H1 (cell line): ENCODE measurements at regions not wholly inside any gene's neighbourhood (a gene's known extent, or its start where the extent isn't known, plus 50 kb on each side); places are given as distances from the start of the nearest gene placed in this dataset.

Experiments
- CTCF ChIA-PET: fragments of 300-600 bp; sonication (Branson Sonifier 250); formaldehyde crosslinking; loops from one replicate; lab custom pipeline; 2021; ENCODE audit not compliant: partially characterized antibody; lab: Charles Lee
- POLR2A ChIA-PET: fragments of 300-600 bp; sonication (Branson Sonifier 250); formaldehyde crosslinking; loops from one replicate; lab custom pipeline; 2021; ENCODE audit warnings: inconsistent platforms; ENCODE audit not compliant: partially characterized antibody; lab: Charles Lee
- DNase-seq, 2 experiments: peaks; one replicate each; pipeline versions ENCODE4 v3.0.0 to v3.0.0-alpha.2; 2010 to 2022; ENCODE audit warnings: low spot score in 2 of 2, low read depth in 1 of 2, mixed read lengths in 1 of 2
- FAIRE-seq: peaks from 2 replicates; lab custom pipeline; 2011; peaks lifted over from hg19 to GRCh38; lab: Jason Lieb, UNC
- H2AFZ ChIP-seq: 2 replicates; pipeline ENCODE4 v1.8.1; 2012; ENCODE audit warnings: low read length, inconsistent platforms
- H2AK5ac ChIP-seq: 2 replicates; pipeline ENCODE4 v1.6.1; 2013; ENCODE audit warnings: low read depth, low read length
- H2BK120ac ChIP-seq: replicated peaks from 2 replicates; pipeline ENCODE3; 2013; ENCODE audit warnings: low read depth, low read length, inconsistent platforms
- H2BK12ac ChIP-seq: 2 replicates; pipeline ENCODE4 v1.6.1; 2013; ENCODE audit warnings: low read depth, low read length
- H2BK15ac ChIP-seq: 2 replicates; pipeline ENCODE4 v1.6.1; 2013; ENCODE audit warnings: low read length
- H2BK20ac ChIP-seq: 2 replicates; pipeline ENCODE4 v1.6.1; 2013; ENCODE audit warnings: low read length
- H2BK5ac ChIP-seq: 2 replicates; pipeline ENCODE4 v1.6.1; 2013; ENCODE audit warnings: low read depth, low read length
- H3K14ac ChIP-seq: 2 replicates; pipeline ENCODE4 v1.6.1; 2013; ENCODE audit warnings: inconsistent platforms; ENCODE audit not compliant: insufficient read length
- H3K18ac ChIP-seq: 2 replicates; pipeline ENCODE4 v1.6.1; 2013; ENCODE audit warnings: low read length; ENCODE audit errors: extremely low read depth
- H3K23ac ChIP-seq: 2 replicates; pipeline ENCODE4 v1.6.1; 2013; ENCODE audit warnings: inconsistent platforms; ENCODE audit not compliant: insufficient read length
- H3K23me2 ChIP-seq: 2 replicates; pipeline ENCODE4 v1.6.1; 2013; ENCODE audit warnings: low read depth, low read length
- H3K27ac ChIP-seq: 2 replicates; pipeline ENCODE4 v1.6.1; 2011; ENCODE audit warnings: low read depth, low read length, inconsistent platforms
- H3K27me3 ChIP-seq, 4 experiments: replicated peaks in 1 of 4; 1 replicate in 1 of 4; 2 replicates in 3 of 4; pipeline versions ENCODE4 v1.6.1 to v1.8.1; 2011 to 2013; ENCODE audit warnings: low read length in 3 of 4, mild to moderate bottlenecking in 3 of 4, inconsistent platforms in 2 of 4, mixed read lengths in 2 of 4, moderate library complexity in 1 of 4; ENCODE audit not compliant: control insufficient read depth in 3 of 4, insufficient read depth in 3 of 4; ENCODE audit errors: extremely low read depth in 1 of 4
- H3K36me3 ChIP-seq, 4 experiments: 2 replicates each; pipeline versions ENCODE4 v1.6.1 to v1.8.1; 2011 to 2013; ENCODE audit warnings: mild to moderate bottlenecking in 4 of 4, low read length in 3 of 4, moderate library complexity in 2 of 4, control low read depth in 1 of 4, inconsistent platforms in 1 of 4; ENCODE audit not compliant: insufficient read depth in 4 of 4, control insufficient read depth in 2 of 4
- H3K4ac ChIP-seq: replicated peaks from 2 replicates; pipeline ENCODE3; 2013; ENCODE audit warnings: low read length, low read depth, mixed read lengths, inconsistent platforms; ENCODE audit not compliant: insufficient read length
- H3K4me1 ChIP-seq, 4 experiments: replicated peaks in 1 of 4; 1 replicate in 1 of 4; 2 replicates in 3 of 4; pipeline versions ENCODE4 v1.6.1 to v1.8.1; 2011 to 2013; ENCODE audit warnings: low read length in 3 of 4, inconsistent platforms in 2 of 4, mixed read lengths in 1 of 4; ENCODE audit not compliant: insufficient read depth in 4 of 4, control insufficient read depth in 3 of 4
- H3K4me2 ChIP-seq, 2 experiments: 2 replicates each; pipeline versions ENCODE4 v1.6.1 to v1.8.1; 2011 to 2013; ENCODE audit warnings: low read depth in 2 of 2, low read length in 2 of 2, control low read depth in 1 of 2, inconsistent platforms in 1 of 2, mild to moderate bottlenecking in 1 of 2; ENCODE audit not compliant: insufficient read depth in 1 of 2
- H3K4me3 ChIP-seq, 4 experiments: fragments of 200-600, 300-600 bp in 1 of 4; sonication (generic), shearing (Covaris generic), sonication (Bioruptor Twin) in 1 of 4; 2 replicates each; pipeline versions ENCODE4 v1.5.1 to v1.8.1; 2011 to 2016; ENCODE audit warnings: low read length in 4 of 4, low read depth in 3 of 4, control low read depth in 2 of 4, inconsistent platforms in 2 of 4, mild to moderate bottlenecking in 2 of 4, mixed read lengths in 1 of 4, moderate library complexity in 1 of 4; ENCODE audit not compliant: insufficient read depth in 2 of 4; ENCODE audit errors: extremely low read depth in 1 of 4
- H3K56ac ChIP-seq: replicated peaks from 2 replicates; pipeline ENCODE3; 2013; ENCODE audit warnings: low read depth, mild to moderate bottlenecking, mixed read lengths, low read length, inconsistent platforms; ENCODE audit not compliant: insufficient read length
- H3K79me1 ChIP-seq: 2 replicates; pipeline ENCODE4 v1.6.1; 2013; ENCODE audit warnings: low read depth, low read length, control low read depth
- H3K79me2 ChIP-seq, 2 experiments: 2 replicates each; pipeline versions ENCODE4 v1.6.1 to v1.8.1; 2012 to 2013; ENCODE audit warnings: low read length in 2 of 2, mild to moderate bottlenecking in 2 of 2, inconsistent platforms in 1 of 2; ENCODE audit not compliant: insufficient read depth in 2 of 2, control insufficient read depth in 1 of 2
- H3K9ac ChIP-seq, 4 experiments: replicated peaks in 1 of 4; 1 replicate in 1 of 4; 2 replicates in 3 of 4; pipeline versions ENCODE4 v1.6.1 to v1.8.1; 2011 to 2013; ENCODE audit warnings: low read depth in 3 of 4, low read length in 3 of 4, control low read depth in 2 of 4, mild to moderate bottlenecking in 2 of 4, moderate library complexity in 2 of 4, inconsistent platforms in 1 of 4; ENCODE audit errors: extremely low read depth in 1 of 4
- H3K9me3 ChIP-seq, 2 experiments: 2 replicates each; pipeline versions ENCODE4 v1.6.1 to v1.8.1; 2012 to 2013; ENCODE audit warnings: mild to moderate bottlenecking in 2 of 2, moderate library complexity in 2 of 2, control low read depth in 1 of 2, inconsistent platforms in 1 of 2, low read depth in 1 of 2, low read length in 1 of 2, mixed read lengths in 1 of 2; ENCODE audit not compliant: insufficient read depth in 2 of 2
- H4K20me1 ChIP-seq, 2 experiments: replicated peaks in 1 of 2; 2 replicates each; pipeline versions ENCODE3 to v1.8.1; 2011 to 2013; ENCODE audit warnings: inconsistent platforms in 2 of 2, low read length in 2 of 2, mild to moderate bottlenecking in 1 of 2; ENCODE audit not compliant: insufficient read depth in 2 of 2, control insufficient read depth in 1 of 2
- H4K5ac ChIP-seq: 2 replicates; pipeline ENCODE4 v1.6.1; 2013; ENCODE audit warnings: low read length, low read depth, mixed read lengths, inconsistent platforms; ENCODE audit not compliant: insufficient read length
- H4K8ac ChIP-seq: 2 replicates; pipeline ENCODE4 v1.8.0; 2013; ENCODE audit warnings: mild to moderate bottlenecking, moderate library complexity, low read length, inconsistent platforms; ENCODE audit not compliant: insufficient read depth; ENCODE audit errors: extremely low read depth
- H4K91ac ChIP-seq: replicated peaks from 2 replicates; pipeline ENCODE3; 2013; ENCODE audit warnings: low read length, mixed read lengths, inconsistent platforms; ENCODE audit not compliant: insufficient read length
- EGR1 ChIP-seq: IDR thresholded peaks from 2 replicates; pipeline ENCODE4 v1.6.1; 2011; ENCODE audit warnings: low read depth, low read length, borderline replicate concordance
- GTF2F1 ChIP-seq: IDR thresholded peaks from 2 replicates; pipeline ENCODE4 v1.6.1; 2012; ENCODE audit warnings: low read depth, low read length, improper control_type of control experiment, borderline replicate concordance
- POLR2A ChIP-seq, 2 experiments: IDR thresholded peaks; 1 replicate in 1 of 2; 2 replicates in 1 of 2; pipeline ENCODE4 v1.6.1; 2011; ENCODE audit warnings: low read depth in 2 of 2, low read length in 2 of 2, mild to moderate bottlenecking in 2 of 2; ENCODE audit errors: control extremely low read depth in 1 of 2
- RAD21 ChIP-seq, 2 experiments: IDR thresholded peaks in 1 of 2; conservative IDR thresholded peaks in 1 of 2; 2 replicates each; pipeline ENCODE4 v1.6.1; 2011; ENCODE audit warnings: low read depth in 2 of 2, low read length in 2 of 2, improper control_type of control experiment in 1 of 2, inconsistent platforms in 1 of 2, mild to moderate bottlenecking in 1 of 2, moderate library complexity in 1 of 2
- TCF12 ChIP-seq: IDR thresholded peaks from 2 replicates; pipeline ENCODE4 v1.6.1; 2011; ENCODE audit warnings: low read depth, mild to moderate bottlenecking, low read length
- WGBS, 2 experiments: shearing (Covaris generic) in 1 of 2; methylation state at CpG; one replicate each; pipeline versions ENCODE4 v1.1.6 to v1.1.7; 2013 to 2015; ENCODE audit warnings: low lambda C conversion rate in 2 of 2, mixed read lengths in 2 of 2, inconsistent platforms in 1 of 2, low coverage in 1 of 2, missing lambda C conversion rate in 1 of 2; ENCODE audit not compliant: insufficient replicate concordance in 2 of 2, insufficient coverage in 1 of 2, insufficient read length in 1 of 2; ENCODE audit errors: extremely low coverage in 1 of 2, missing lambda C conversion rate in 1 of 2; 5-methylcytosine and 5-hydroxymethylcytosine counted together
- TF ChIP-seq, protein P1 (sequence below), 3 experiments: IDR thresholded peaks; 1 replicate in 2 of 3; 2 replicates in 1 of 3; pipeline versions ENCODE4 v1.5.1 to v1.6.1; 2011; ENCODE audit warnings: low read length in 3 of 3, mild to moderate bottlenecking in 3 of 3, inconsistent platforms in 2 of 3, low read depth in 1 of 3, moderate library complexity in 1 of 3; ENCODE audit not compliant: insufficient read depth in 1 of 3; ENCODE audit errors: control extremely low read depth in 1 of 3

DNA sequence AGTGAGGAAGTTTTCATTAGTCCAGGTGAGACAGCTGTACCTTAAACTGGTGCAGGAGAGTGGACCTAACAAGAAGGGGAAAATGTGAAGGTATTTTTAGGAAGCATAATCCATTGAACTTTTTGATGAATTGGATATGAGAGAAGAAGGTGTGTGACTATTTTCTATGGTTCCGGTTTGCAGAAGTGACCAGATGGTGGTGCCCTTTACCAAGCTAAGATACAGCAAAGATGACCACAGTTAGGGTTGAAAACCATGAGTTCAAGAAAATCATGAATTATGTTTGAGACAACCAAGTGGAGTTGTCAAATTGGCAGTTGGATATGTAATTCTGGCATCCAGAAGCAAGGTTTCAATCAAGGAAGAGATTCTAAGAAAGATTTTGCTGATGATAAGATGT lies 61.9 kb upstream of the NRSN1 start:
- no peak overlapping the region for H3K4me3 ChIP-seq
- H3K36me3 ChIP-seq, result no peaks in the 10 kb centered on the region
- H3K27me3 ChIP-seq, result no peaks in the 10 kb centered on the region
- H2BK5ac ChIP-seq, result no peak overlapping the region
- H2AK5ac ChIP-seq, result no peak overlapping the region
- no peak for DNase-seq
- H3K79me2 ChIP-seq, result no peaks in the 10 kb centered on the region
- H3K4me1 ChIP-seq, result no peaks in the 10 kb centered on the region
- no peak overlapping the region for H3K4ac ChIP-seq
- H4K5ac ChIP-seq, result no peak overlapping the region
- H2BK20ac ChIP-seq, result no peak overlapping the region
- H3K9ac ChIP-seq, result no peak overlapping the region
- H4K20me1 ChIP-seq, result no peaks in the 10 kb centered on the region
- no peak overlapping the region for H2BK15ac ChIP-seq
- no peak overlapping the region for H2BK120ac ChIP-seq
- H3K4me2 ChIP-seq, result no peak overlapping the region
- no peak overlapping the region for H2BK12ac ChIP-seq
- no peak overlapping the region for H4K91ac ChIP-seq
- no peaks in the 10 kb centered on the region for H3K9me3 ChIP-seq
- 18% methylated on average over 1 of the region's 1 CpG; no CpG with 5 or more reads in 1 of the 2 experiments for WGBS, 2 experiments
- H3K27ac ChIP-seq, result no peak overlapping the region
- H3K14ac ChIP-seq, result no peak overlapping the region
- H3K79me1 ChIP-seq, result no peaks in the 10 kb centered on the region
- H3K23ac ChIP-seq, result no peak overlapping the region
- ChIA-PET CTCF (interaction anchor here (0.9 to 4.3 kb wide), 13 partner anchors 8 to 215 kb away, joined by 3 to 30 read pairs (median 4); no protein-coding TSS in a partner anchor), POLR2A (no interaction called here)
- FAIRE-seq, result peak; percentile 96
- H3K23me2 ChIP-seq, result no peaks in the 10 kb centered on the region
- H3K56ac ChIP-seq, result no peak overlapping the region
- H2AFZ ChIP-seq, result no peak overlapping the region
- no peak overlapping the region for H3K18ac ChIP-seq
- TF ChIP-seq POLR2A (IDR thresholded peaks at IDR 0.05; ENCODE audit: control extremely low read depth in 1 of 2, low read depth in 2 of 2, low read length in 2 of 2), result no peak
- TF ChIP-seq TCF12, result no peak
- TF ChIP-seq GTF2F1, result no peak
- TF ChIP-seq EGR1, result no peak
- TF ChIP-seq RAD21 (IDR thresholded peaks at IDR 0.05 in 1 of 2, conservative IDR thresholded peaks at IDR 0.05 in 1 of 2; ENCODE audit: low read depth in 2 of 2, low read length in 2 of 2), result peak; percentile 93 to 96
- TF ChIP-seq, protein P1, sequence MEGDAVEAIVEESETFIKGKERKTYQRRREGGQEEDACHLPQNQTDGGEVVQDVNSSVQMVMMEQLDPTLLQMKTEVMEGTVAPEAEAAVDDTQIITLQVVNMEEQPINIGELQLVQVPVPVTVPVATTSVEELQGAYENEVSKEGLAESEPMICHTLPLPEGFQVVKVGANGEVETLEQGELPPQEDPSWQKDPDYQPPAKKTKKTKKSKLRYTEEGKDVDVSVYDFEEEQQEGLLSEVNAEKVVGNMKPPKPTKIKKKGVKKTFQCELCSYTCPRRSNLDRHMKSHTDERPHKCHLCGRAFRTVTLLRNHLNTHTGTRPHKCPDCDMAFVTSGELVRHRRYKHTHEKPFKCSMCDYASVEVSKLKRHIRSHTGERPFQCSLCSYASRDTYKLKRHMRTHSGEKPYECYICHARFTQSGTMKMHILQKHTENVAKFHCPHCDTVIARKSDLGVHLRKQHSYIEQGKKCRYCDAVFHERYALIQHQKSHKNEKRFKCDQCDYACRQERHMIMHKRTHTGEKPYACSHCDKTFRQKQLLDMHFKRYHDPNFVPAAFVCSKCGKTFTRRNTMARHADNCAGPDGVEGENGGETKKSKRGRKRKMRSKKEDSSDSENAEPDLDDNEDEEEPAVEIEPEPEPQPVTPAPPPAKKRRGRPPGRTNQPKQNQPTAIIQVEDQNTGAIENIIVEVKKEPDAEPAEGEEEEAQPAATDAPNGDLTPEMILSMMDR (IDR thresholded peaks at IDR 0.05; ENCODE audit: control extremely low read depth in 1 of 3, insufficient read depth in 1 of 3, low read depth in 1 of 3, low read length in 3 of 3), result peak in 2 of 3 experiments; percentile 73 to 76; a peak in 3 of 4 replicates
- H4K8ac ChIP-seq, result no peak overlapping the region
